HG03060 (cell line): ENCODE measurements at regions not wholly inside any gene's neighbourhood (a gene's known extent, or its start where the extent isn't known, plus 50 kb on each side); places are given as distances from the start of the nearest gene placed in this dataset.
"Not testable (repeated sequence)": the region's sequence is repeated elsewhere in the genome, so short reads cannot be mapped to it uniquely, and the experiment has no call there.

ENCODE experiments used
- ATAC-seq: cut with Tn5 transposase; IDR thresholded peaks from one replicate; pipeline ENCODE4 v1.9.1; 2021; ENCODE audit warnings: low read depth, moderate number of reproducible peaks; ENCODE audit not compliant: unreplicated experiment

DNA sequence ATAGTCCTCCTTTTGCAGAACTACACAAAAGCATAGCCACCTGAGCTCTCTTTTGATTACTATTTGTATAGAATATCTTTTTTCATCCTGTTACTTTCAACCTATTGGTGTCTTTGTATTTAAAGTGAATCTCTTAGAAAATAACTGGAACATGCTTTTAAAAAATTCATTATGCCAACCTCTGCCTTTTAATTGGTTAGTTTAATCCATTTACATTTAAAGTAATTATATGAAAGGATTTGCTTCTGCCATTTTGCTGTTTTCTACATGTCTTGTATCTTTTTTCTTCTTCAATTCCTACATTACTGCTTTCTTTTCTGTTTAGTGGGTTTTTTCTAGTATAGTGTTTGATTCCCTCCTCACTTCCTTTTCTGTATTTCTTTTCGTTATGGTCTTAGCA is 407.5 kb upstream of the ZEB2 start:
- ATAC-seq = no peak

DNA sequence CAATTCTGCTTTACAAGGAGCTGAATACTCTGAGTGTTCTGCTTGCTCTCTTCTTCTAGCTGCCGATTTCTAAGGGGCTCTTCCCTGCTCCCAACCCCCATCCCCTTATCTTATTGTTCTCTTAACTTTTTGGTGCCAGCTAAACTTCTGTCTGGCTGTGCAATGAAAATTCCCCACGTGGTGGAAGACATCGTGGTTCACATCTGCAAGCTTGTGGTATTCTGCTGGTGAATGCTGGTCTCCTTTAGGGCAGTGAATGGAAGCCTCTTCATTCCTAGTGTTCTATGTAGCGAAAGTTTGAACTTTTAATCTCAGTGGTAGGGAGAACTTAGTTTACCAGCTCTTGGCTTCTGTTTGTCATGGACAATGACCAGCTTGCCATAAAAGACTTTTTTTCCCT is 406.0 kb upstream of the ZEB2 start:
- ATAC-seq = no peak

DNA sequence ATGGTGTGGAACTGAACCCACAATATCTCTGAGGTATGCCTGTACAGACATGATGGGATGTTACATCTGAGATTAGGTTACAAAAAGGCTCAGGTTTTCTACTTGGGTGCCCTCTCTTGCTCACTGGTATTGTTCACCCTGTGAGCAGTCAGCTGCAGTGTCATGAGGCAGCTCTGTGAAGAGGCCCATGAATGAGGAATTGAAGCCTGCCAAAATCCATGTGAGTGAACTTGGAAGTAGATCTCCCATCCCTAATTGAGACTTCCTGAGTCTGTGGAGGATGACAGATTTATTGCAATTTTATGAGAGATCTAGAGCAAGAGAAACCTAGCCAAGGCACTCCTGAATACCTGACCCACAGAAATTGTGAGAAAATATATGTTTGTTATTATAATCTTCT is 404.9 kb upstream of the ZEB2 start:
- no peak for ATAC-seq

DNA sequence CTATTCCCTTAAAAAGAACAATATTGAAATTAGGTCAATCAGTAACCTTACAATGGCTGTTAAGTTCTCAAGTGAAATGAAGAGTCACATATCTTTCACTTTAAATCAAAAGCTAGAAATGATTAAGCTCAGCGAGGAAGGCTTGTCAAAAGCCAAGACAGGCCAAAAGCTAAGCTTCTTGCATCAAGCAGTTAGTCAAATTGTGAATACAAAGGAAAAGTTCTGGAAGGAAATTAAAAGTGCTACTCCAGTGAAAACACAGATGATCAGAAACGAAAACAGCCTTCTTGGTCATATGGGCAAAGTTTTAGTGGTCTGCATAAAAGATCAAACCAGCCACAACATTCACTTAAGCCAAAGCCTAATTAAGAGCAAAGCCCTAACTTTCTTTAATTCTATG is 402.6 kb upstream of the ZEB2 start:
- ATAC-seq = no peak

DNA sequence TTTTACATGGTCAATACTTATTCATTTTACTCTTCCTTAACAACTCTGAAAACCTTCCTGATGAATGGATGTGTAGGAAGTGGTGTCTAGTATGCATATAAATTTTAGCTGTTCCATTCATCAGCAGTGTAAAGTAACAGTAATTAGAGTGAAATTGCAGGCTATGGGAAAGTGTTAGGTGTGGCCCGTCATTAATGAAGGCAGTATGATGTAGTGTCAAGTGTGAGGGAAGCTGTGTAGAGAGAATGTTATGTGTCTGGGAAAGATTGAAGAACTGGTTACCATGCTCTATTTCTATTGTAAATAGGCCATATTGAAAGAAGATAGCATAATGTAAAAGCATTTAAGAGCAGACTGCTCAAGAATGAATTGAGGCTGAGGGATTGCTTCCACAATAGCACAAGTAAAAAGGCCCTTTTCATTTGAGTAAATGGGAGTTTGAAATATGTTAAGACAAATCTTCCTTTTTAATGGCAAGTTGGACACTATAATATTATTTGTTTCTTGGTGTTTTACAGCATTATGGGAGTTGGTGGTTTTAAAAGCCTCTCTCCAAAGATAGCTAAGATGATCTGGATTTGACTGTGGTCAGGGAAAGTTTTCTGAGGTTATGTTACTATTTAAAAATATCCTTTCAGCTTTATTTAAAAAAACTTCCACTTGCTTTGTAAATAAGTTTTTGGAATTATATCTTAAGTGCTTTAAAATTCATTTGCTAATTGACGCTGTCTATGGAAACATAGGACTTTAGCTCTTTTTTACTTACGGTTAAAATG is 401.0 kb upstream of the ZEB2 start:
- ATAC-seq = no peak

DNA sequence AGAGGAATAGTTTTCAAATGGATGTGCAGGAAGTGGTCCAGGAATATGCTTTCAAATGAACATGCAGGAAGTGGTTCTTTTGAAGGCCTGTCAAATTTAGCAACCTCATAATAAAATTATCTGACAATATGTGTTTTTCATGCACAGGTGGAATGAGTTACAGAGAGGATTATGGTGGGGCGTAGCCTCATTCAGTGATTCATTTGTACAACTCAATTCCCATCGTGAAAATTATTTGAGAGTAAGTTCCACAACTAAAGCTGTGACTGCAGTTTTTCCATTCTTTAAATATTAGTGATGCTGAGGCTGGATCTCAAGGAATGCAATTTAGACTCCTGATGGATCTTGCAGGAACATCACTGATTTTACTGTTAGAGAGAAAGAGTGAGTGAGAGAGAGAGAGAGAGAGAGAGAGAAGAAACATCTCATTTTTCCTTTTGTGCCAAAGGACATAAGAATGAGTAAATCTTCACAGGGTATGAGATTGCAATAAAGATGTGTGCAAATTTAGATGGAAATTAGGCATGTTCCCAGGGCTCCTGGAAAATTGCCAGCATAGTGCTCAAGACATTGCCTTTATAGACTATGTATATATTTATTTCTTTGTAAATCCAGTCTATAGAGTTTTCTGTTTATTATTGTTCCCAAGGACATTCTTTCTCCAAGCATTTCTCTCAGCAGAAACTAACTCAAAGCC is 394.9 kb upstream of the ZEB2 start:
- no peak for ATAC-seq

DNA sequence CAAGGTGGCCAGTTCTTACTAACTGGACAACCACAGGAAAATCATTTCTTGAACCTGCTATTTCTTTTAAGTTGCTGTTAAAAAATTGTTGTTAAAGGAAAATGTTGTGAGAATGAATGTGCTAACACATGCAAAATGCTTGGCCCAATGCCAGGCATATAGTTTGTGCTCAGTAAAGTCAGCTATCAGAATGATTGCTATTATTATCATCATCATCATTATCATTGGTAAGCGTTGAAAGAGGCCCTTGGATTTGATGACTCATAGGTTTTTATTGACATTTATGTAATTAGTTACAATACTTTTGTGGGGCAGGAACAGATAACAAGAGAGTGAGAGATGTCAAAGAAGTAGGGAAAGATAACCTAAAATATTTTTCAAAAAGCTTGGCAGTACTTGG is 394.2 kb upstream of the ZEB2 start:
- no peak for ATAC-seq

DNA sequence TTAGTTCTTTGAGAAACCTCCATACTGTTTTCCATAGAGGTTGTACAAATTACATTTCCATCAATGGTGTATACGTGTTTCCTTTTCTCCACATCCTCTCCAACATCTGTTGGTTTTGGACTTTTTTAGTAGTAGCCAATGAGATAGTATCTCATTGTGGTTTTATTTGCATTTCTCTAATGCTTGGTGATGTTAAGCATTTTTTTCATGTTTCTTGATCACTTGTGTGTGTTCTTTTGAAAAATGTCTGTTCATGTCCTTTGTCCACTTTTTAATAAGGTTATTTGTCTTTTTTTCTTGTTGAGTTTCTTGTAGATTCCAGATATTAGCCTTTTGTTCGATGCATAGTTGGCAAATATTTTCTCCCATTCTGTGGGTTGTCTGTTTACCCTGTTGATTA is 392.3 kb upstream of the ZEB2 start:
- ATAC-seq = no peak

DNA sequence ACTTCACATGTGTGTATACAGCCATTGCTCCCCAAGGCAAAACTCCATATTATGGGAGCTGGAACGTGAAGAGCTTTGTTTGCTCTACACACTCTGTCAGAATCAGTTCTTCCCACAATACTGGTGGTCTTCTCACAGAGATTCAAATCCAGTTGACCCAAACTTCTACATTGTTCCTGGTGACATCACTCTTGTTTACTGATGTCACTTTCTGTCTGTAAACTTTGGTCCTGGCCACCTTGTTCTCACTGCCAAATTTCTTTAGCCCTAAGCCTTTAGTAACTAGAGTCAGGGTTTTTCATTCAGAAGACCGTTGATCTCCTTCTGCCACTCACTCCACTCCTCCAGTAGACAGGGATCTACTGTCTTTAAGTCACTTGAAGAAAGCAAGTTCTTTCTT is 386.0 kb upstream of the ZEB2 start:
- no peak for ATAC-seq

DNA sequence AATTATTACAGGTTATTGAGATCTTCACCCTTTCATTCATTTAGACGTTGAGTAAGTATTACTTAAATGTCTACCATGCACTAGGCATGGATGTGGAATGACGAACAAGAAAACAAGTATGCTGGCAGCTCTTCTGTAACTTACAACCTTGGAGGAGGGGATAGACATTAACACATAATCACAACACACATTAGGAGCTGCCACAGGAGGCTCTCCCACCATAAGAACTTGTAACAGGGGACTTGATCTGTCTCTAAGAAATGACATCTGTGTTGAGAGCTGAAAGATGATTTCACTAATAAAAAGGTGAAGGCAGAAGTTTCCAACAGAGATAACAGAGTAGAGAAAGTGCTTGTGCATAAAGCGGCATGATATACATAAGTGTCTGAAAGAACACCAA is 384.7 kb upstream of the ZEB2 start:
- no peak for ATAC-seq

DNA sequence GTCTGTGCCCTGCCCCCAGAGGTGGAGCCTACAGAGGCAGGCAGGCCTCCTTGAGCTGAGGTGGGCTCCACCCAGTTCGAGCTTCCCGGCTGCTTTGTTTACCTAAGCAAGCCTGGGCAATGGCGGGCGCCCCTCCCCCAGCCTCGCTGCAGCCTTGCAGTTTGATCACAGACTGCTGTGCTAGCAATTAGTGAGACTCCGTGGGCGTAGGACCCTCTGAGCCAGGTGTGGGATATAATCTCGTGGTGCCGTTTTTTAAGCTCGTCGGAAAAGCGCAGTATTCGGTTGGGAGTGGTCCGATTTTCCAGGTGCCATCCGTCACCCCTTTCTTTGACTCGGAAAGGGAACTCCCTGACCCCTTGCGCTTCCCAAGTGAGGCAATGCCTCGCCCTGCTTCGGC is 383.1 kb upstream of the ZEB2 start:
- ATAC-seq = not testable (repeated sequence)

DNA sequence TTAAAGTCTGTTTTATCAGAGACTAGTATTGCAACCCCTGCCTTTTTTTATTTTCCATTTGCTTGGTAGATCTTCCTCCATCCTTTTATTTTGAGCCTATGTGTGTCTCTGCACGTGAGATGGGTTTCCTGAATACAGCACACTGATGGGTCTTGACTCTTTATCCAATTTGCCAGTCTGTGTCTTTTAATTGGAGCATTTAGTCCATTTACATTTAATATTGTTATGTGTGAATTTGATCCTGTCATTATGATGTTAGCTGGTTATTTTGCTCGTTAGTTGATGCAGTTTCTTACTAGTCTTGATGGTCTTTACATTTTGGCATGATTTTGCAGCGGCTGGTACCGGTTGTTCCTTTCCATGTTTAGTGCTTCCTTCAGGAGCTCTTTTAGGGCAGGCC is 381.5 kb upstream of the ZEB2 start:
- not testable (repeated sequence) for ATAC-seq

DNA sequence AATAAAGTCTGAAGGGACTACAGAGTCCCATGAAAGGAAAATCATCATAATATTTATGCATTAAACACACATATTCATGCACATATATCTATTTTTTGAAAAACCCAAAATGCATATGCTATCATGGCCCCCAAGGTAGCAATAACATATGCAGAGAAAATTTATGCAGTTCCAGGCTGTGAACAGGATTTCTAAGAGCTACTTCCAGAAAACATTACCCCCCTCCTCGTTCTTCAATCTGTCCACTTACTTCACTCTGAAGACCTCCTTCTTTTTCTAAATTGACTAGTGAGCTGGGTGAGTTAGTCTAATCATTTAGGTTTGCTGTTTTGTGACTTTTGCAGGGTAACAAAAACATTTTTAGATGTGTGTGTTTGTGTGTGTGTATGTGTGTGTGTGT is 376.4 kb upstream of the ZEB2 start:
- ATAC-seq = no peak

DNA sequence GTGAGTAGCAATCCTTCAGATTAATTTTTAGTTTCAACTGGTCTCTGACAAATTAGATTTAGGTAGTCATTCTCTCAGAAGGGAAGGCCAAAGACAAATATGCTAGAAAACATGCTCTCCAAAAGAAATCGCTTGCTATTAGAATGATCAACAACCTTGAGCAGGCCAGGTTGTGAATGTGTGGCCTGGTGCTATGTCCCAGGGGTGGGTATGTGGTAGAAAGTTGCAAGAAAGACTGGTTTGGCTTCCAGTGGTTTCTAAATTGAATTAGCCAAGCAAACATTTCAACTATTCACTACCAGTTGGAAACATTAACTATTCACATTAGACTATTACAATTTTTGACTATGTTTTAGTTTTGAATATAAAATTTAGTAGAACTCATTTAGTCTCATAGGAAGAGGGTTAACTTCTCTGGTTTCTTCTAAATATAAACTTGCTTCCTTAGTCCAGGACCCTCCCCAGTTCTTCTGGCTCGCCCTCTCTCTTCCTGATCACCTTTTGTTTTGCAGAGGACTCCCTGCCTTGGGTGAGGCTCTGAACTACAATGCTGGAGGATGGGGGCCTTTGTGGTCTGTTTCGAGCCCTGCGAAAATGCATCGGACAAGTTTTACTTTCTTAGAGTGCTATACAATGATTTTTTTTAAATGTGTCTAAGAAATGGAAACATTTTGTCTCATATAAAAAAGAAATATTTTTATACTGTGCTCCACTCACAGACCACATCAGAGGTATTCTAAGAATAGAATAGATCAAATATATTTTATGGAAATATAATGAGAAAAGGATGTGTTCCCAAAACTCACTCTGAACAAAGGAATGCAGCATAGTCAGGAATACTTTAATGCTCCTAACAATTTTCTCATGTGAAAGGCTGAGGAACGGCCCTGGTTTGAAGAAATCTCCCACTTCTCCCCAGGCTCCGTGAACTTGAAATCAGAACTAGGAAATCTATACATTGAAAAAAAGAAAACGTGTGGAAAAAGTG is 375.0 kb upstream of the ZEB2 start:
- no peak for ATAC-seq

DNA sequence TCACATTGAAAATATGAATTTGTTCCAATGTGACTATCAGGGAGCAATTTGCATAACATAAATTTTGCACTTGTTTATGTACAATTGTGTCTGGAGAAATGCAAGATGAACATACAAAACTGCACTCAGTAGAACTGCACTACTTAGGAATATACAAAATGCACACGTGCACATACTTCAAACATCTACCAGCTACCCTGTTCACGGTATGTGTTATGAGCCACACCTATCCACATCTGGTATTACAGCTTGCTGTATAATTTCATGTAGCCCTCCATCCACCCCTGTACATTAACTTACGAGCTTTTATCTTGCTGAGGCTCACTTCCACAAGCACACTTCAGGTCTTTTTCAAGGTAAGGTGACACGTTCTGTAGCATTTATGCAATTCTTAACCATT is 373.5 kb upstream of the ZEB2 start:
- ATAC-seq = no peak

DNA sequence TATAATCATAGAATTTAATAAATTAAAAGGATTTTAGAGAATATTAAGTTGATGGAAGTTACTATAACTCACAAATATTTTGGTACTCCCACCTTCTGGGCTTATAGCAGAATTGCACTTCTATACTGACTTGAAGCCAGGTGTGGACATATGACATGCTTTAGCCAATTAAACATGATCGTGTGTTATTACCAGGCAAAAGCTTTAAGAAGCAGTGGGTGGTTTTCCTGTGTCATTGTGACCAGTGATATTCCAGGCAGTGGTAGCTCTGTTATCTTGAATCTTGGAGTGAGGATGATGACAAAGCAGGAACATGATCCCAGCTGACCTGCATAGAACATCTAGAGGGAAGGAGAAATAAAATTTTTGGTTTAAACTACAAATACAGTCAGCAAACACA is 370.9 kb upstream of the ZEB2 start:
- ATAC-seq = no peak

DNA sequence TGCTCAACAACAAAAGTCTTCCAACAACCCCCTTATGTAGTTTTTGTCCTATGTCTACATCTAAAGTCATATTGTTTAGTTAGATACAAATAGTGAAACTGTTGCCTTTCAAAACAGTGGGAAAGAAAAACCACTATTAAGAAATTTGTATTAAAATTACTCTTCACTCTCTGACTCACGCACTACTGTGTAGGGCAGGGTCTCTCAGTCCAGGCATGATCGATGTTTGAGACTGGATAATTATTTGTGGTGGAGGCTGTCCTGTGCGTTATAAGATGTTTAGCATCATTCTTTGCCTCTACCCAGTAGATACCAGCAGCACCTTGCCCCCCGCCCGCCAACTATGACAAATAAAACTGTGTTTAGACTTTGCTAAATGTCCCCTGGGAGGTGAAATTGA is 369.4 kb upstream of the ZEB2 start:
- no peak for ATAC-seq

DNA sequence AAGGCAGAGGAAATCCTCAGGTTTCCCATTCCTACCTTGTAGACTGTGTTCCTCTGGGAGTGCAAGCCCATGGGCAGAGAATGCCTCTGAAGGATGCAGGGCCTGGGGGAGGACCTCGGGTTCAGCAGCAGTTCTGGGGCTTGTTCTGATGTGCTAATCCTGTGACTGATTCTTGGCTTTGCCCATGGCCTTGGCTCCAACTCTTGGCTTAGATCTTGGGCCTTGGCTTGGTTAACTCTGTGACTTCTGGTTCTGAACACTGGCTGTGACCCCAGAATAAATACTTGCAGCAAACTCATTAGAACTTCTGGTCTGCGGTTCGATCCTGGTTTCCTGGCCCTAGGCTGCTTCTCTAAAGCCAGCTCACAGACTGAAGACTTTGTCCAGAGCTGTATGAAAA is 366.9 kb upstream of the ZEB2 start:
- ATAC-seq = no peak

DNA sequence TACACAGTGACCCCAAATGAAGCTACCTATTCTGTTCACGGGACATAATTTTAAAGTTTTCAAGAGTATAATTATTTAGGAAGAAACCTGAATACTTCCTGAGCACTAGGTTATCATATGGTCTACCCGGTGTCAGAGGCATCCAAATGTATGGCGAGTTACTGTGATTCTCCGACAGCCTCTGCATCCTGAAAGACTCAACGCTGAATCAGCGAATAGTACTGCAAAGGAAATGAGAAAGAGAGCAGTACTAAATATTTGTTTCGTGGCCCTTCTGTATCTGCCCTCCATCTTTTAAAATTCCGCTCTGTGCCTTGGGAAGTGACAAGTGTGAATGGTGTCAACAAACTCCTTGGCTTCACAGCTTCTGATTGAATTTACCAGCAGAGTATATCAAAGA is 358.0 kb upstream of the ZEB2 start:
- ATAC-seq = no peak

DNA sequence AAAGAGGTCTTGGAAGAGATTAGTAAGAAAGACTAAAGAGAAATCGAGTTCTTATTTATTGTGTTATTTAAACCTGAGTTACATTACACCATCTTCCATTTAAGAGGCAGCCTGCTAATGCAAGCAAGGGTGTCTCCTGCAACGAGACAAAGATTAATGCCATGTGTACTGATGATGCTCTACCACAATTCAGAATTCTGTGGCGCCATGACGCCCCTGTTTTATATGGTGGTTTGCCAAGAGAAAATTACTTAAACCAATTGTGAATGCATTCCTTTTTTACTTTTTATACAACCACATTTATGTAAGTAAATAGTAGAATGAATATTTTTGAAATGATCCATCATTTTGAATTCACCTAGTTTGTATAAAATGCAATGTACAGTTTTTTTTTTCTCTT is 356.1 kb upstream of the ZEB2 start:
- ATAC-seq = no peak

DNA sequence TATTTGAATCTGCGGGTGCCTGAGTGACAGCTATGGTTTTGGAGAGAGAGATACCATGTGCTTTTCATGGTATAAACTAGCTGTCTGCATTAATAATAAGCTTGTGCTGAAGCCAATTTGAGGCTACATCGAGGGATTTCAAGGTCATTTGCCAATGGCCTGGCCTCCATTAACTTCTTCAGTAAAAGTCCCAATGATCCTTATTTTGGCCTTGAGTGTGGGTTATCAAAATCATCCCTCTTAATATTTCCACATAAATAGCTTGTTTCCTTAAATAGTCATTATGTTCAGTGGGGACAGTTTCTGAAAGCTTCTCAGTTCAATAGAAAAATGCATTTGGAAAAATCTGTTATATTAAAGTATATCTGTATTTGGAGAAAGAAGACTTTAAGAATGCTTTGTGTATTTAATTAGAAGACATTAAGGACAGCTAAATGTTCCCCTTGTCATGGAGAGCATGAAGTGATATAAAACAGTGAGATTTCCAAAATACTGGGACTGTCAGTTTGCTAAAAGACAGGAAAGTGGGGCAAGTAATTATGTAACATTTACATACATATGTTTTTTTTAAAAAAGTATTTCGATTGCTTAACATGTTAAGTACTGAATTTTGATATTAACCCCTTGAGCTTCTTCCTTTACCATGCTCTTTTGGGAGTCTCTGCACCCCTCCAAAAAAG is 355.5 kb upstream of the ZEB2 start:
- ATAC-seq = no peak
